ENCODE measurements at regions not wholly inside any gene's neighbourhood (a gene's known extent, or its start where the extent isn't known, plus 50 kb on each side); places are given as distances from the start of the nearest gene placed in this dataset.

DNA sequence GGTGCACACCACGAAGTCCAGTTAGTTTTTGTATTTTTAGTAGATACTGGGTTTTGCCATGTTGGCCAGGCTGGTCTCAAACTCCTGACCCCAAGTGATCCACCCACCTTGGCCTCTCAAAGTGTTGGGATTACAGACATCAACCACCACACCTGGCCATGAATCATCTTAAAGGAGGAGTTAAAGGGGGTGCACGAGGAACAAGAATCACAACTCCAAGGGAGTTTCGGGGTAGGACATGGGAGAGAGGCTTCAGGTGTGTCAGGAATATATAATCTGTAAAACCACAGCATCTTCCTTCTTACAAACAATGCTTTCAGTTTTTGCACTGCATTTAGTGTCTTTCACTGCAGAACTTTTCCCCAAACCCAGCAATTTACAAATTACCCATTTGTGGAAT is 137.4 kb upstream of the SGK1 start:
- CTCF ChIA-PET: interaction anchor here (3.2 kb wide), 1 partner anchor 17 kb away, joined by 10 read pairs; no protein-coding TSS in a partner anchor
- no peak for TF ChIP-seq CTCF (IDR thresholded peaks at IDR 0.05; ENCODE audit: control extremely low read depth, extremely low read depth, low read depth, missing control alignments)
- DNase-seq (ENCODE audit: extremely low spot score): no peak
- POLR2A ChIA-PET: no interaction called here

DNA sequence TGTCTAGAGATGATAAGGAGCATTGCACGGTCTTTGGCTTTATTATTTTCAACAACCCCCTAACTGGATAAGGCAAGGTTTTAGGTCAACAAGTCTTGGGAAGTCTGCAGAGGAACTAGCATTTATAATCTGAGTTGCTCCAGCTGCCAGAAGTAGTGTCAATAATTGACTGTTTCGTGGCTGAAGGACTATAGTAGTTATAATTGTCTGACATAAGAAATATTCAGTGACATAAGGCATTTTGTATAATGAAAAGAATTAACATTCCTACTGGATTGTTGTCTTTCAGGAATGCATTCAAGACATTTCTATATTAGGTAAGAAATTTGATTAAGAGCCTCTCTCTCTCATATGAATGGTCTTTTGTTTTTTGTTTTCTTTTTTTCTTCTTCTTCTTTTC is 136.9 kb upstream of the SGK1 start:
- no peak for TF ChIP-seq CTCF (IDR thresholded peaks at IDR 0.05; ENCODE audit: control extremely low read depth, extremely low read depth, low read depth, missing control alignments)
- CTCF ChIA-PET: interaction anchor here (1.4 to 3.2 kb wide), 2 partner anchors 9 to 17 kb away, joined by 4 to 10 read pairs; no protein-coding TSS in a partner anchor
- no peak for DNase-seq (ENCODE audit: extremely low spot score)
- POLR2A ChIA-PET: no interaction called here

GRCh38 chr6:134453792-134454510 is 136.0 kb upstream of the SGK1 start:
- no peak for TF ChIP-seq CTCF (IDR thresholded peaks at IDR 0.05; ENCODE audit: control extremely low read depth, extremely low read depth, low read depth, missing control alignments)
- CTCF ChIA-PET: interaction anchor here (1.4 to 3.2 kb wide), 2 partner anchors 10 to 16 kb away, joined by 4 to 10 read pairs; no protein-coding TSS in a partner anchor
- POLR2A ChIA-PET: no interaction called here
- DNase-seq (ENCODE audit: extremely low spot score): no peak

DNA sequence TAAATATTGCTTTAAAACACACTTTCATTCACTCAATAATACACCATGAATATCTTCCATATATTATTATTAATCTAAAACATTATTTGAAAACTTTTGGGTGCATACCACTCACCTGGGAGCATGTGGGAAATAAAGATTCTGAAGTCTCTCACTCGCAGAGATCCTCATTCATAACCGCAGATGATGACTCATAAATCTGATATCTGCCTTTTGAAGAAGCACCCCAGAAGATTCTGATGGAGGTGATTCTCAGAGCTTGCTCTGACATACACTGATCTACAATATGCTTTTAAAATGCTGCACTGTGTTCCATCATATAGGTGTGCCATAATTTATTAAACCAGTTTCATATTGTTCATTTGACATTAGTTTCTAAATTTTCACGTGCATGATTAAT is 135.0 kb upstream of the SGK1 start:
- no peak for DNase-seq (ENCODE audit: extremely low spot score)
- ChIA-PET POLR2A (no interaction called here), CTCF (interaction anchor here (1.0 to 1.6 kb wide), 2 partner anchors 11 to 14 kb away, joined by 3 read pairs; no protein-coding TSS in a partner anchor)
- TF ChIP-seq CTCF (IDR thresholded peaks at IDR 0.05; ENCODE audit: control extremely low read depth, extremely low read depth, low read depth, missing control alignments): no peak

GRCh38 chr6:134451529-134451928 is 133.6 kb upstream of the SGK1 start:
- ChIA-PET POLR2A (no interaction called here), CTCF (interaction anchor here (0.9 to 2.0 kb wide), 5 partner anchors 15 to 201 kb away, joined by 3 to 9 read pairs (median 3); no protein-coding TSS in a partner anchor)
- no peak for TF ChIP-seq CTCF (IDR thresholded peaks at IDR 0.05; ENCODE audit: control extremely low read depth, extremely low read depth, low read depth, missing control alignments)
- DNase-seq (ENCODE audit: extremely low spot score): no peak

GRCh38 chr6:134449781-134450180 is 131.9 kb upstream of the SGK1 start:
- ChIA-PET CTCF (interaction anchor here (1.2 to 2.0 kb wide), 6 partner anchors 10 to 32 kb away, joined by 3 to 9 read pairs (median 4); no protein-coding TSS in a partner anchor), POLR2A (no interaction called here)
- TF ChIP-seq CTCF (IDR thresholded peaks at IDR 0.05; ENCODE audit: control extremely low read depth, extremely low read depth, low read depth, missing control alignments): no peak

More at GRCh38 chr6:134449781-134450180, 131.9 kb upstream of the SGK1 start:
- no peak for DNase-seq (ENCODE audit: extremely low spot score)
